GM21529 (cell line): ENCODE measurements at regions not wholly inside any gene's neighbourhood (a gene's known extent, or its start where the extent isn't known, plus 50 kb on each side); places are given as distances from the start of the nearest gene placed in this dataset.
A peak's percentile ranks its signal among the peaks of the same experiment; 100 is the strongest.

Experiments used
- ATAC-seq: cut with Tn5 transposase; IDR thresholded peaks from one replicate; pipeline ENCODE4 v1.9.1; 2021; ENCODE audit not compliant: unreplicated experiment

GRCh38 chr12:98126637-98127335, 388.6 kb upstream of the TMPO start:
- no peak for ATAC-seq

GRCh38 chr12:98127336-98127679, 388.1 kb upstream of the TMPO start:
- no peak for ATAC-seq

DNA sequence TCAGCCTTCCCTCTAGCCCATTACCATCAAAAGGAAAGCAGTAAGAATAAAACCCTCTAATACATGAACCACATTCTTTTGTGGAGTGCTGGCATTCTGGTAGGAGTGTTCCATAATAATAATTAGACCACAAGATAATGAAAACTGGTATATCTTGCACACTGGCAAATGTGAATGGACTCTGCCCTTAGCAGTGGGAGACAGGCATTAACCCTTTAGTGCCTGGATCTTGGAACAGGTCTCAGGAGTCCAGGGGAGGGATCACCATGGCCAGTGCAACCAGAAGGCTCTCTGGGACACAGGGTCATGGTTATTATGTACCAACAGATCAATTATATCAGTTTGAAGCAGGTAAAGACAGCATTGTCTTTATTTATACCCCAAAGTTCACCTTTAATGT, 387.5 kb upstream of the TMPO start:
- ATAC-seq, result no peak

GRCh38 chr12:98136544-98136943, 378.8 kb upstream of the TMPO start:
- ATAC-seq, result no peak

DNA sequence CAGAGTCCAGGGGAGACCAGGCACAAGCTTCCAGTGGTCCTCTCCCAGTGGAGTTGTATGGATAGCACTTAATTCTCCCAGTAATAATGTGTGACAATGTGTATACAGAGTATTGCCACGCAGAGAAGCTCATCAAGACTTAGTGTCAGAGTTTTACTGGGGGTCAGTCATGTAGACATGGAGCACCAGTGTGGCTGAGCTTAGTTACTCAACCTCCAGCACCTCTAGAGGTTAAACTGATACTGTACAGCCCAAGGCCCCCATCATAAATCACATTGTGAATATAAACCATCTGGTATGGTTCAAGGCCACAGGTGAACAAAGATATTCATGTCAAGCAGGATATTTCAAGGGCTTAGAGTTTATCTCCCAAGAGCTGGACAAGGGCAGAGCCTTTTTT, 378.1 kb upstream of the TMPO start:
- no peak for ATAC-seq

- no peak for ATAC-seq
Observed at GRCh38 chr12:98144953-98145352, 370.4 kb upstream of the TMPO start.

- no peak for ATAC-seq
Observed at GRCh38 chr12:98146043-98146442, 369.3 kb upstream of the TMPO start.

- ATAC-seq, result no peak
Observed at GRCh38 chr12:98146487-98146886, 368.9 kb upstream of the TMPO start.

GRCh38 chr12:98149270-98149669, 366.1 kb upstream of the TMPO start:
- peak; percentile 85 for ATAC-seq

GRCh38 chr12:98149691-98150210, 365.6 kb upstream of the TMPO start:
- ATAC-seq, result peak; percentile 14

DNA sequence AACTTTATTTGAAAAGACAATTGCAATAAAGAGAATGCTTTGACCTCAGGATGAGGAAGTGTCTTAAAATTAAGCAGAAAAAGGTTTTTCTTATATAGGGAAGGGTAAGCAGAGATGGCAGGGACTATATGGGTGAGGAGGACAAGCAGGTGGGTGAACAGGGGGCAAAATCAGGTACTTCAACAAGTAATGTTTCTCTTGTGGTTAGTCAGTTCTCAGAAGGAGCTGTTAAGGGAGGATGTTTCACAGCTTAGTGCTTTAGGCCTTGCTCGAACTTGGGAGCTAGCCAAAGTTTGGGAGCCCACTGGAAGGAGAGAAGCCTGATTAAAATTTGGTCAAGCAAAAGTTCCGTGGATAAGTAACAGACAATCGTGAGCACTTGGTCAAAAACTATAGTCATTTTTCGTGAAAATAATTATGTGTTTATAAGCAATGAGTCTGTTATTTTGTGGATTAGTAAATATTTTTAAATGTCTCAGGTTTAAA, 364.2 kb upstream of the TMPO start:
- ATAC-seq, result no peak

- ATAC-seq, result no peak
Observed at GRCh38 chr12:98151984-98152383, 363.4 kb upstream of the TMPO start.

- no peak for ATAC-seq
Observed at GRCh38 chr12:98154850-98155249, 360.5 kb upstream of the TMPO start.

- no peak for ATAC-seq
Observed at GRCh38 chr12:98156697-98157096, 358.7 kb upstream of the TMPO start.

DNA sequence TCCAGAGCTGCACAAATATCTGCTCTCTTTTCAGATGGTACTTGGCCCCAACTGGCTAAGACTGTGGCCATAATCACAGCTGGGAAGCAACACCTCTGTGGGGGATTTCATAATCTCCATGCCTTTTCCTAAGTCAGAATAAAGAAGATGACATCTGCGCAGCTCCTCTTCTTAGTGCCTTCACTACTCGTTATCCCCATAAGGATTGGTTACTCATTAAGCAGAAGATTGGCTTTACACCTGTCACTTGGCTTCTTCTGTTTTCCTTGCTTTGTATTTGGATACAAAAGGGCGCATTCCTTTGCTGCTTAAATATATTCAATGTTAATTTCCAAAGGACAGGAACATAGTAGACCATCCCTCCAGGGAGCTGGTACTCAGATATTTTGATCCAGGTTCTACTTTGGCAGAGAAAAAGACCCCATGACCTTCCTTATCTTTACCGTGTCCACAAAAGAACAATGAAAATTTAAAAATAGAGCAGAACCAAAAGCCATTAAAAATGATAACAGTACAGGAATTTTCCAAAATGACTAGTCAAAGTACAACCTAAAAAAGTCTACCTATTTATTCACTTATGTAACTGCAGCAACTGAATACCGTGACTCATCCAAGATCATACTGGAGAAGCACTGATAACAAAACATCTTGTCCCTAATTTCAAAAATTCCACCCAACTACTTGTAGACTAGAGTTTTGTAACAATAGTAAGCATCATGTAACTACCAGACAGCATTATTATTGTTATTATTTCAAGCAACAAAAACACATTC, 352.3 kb upstream of the TMPO start:
- ATAC-seq, result no peak

DNA sequence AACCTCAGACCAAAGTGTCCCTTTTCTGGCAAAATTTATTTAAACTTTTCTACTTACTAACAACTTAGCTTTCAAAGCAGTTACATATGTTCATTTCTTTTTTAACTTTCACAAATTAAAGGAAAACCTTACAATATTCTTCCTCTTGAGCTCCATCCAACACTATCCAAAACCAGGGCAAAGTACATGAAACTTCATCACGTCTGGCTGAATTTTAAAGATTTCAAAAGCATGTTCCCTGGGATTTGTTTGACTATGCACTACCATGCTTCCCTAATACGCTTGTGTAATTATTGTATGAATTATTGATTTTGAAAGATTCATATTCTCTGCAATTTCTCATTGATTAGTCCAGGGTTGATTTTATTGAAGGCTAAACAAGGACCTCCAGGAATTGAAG, 343.1 kb upstream of the TMPO start:
- ATAC-seq, result no peak

GRCh38 chr12:98172801-98173200, 342.6 kb upstream of the TMPO start:
- ATAC-seq, result no peak

DNA sequence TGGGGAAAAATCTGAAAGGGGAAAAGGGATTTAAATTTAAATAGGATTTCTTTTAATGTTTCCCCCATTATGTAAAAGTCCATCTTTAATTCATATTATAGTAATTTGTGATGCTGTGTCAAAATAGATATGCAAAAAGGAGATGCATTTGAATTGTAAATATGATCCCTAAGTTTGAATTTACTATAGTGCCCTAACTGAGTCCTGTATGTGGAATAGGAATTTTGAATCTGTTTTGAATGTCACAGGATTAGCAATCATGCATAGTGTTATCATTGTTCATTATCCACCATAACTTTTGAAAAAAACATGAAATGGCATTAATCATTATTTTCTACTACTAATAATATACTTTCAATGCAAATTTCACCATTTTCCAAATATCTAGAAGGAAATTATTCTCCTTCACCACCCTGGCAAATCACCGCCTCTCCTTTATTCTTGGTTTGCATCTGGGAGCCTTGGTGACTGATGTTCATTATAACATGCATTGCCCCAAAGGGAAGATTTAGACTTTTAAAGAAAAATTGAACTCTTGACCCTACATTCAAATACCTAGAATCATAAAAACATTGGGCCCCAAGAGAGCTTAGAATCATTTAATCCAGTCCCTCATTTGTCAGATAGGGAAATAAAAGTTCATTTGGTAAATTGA, 341.5 kb upstream of the TMPO start:
- no peak for ATAC-seq

DNA sequence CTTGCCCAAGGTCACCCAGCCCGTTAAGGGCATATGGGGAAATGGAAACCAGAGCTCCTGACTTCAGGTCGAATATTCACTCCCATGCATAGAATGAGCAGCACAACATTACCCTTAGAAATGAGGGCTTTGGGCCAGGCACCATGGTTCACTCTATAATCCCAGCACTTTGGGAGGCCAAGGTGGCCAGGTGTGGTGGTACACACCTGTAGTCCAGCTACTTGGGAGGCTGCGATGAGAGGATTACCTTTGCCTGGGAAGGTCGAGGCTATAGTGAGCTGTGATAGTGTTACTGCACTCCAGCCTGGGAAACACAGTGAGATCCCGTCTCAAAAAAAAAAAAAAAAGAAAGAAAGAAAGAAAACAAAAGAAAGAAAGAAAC, 341.0 kb upstream of the TMPO start:
- no peak for ATAC-seq

DNA sequence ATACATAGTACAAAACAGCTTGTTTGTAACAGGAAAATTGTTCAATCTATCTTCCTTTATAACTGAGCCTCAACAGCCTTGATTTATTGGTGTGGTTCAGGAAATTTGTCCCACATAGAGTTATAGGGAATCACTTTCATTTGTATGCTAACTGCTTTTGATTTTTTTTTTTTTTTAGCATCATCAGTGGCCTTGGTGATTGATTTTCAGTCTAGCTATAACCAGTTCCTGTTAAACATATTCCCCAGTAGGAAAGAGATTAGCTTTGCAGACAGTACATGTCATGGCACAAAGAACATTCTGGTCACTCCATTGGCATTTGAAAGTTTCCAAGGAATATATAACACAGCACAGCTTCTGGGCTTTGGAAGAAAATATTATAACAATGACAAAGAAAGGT, 337.3 kb upstream of the TMPO start:
- no peak for ATAC-seq

DNA sequence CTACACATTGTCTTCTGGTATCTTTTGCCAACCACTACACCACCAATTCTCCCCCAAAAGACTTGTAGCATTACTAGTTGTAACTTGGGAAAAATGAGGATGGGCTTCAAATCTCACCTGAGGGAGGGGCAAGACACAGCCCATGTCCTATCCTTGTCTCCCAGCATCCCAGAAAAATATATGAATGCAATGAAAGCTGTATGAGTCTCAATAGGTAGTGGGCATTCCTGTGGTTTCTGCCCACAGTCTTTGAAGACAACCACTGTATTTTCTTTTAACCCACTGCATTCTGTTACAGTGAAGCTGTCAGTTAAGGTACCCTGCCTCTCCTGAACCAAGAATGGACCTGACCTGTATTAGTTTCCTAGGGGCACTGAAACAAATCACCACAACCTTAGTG, 336.2 kb upstream of the TMPO start:
- ATAC-seq, result no peak

- ATAC-seq, result no peak
Observed at GRCh38 chr12:98180603-98181002, 334.8 kb upstream of the TMPO start.
